NCI-H2107 treated with DMSO at 0.1 percent for 48 hours (cell line): ENCODE measurements at regions not wholly inside any gene's neighbourhood (a gene's known extent, or its start where the extent isn't known, plus 50 kb on each side); places are given as distances from the start of the nearest gene placed in this dataset.
"Not testable (repeated sequence)": the region's sequence is repeated elsewhere in the genome, so short reads cannot be mapped to it uniquely, and the experiment has no call there.

Experiments used
- DNase-seq: peaks from one replicate; lab custom pipeline; 2025; ENCODE audit not compliant: unreplicated experiment; lab: John Stamatoyannopoulos, UW

DNA sequence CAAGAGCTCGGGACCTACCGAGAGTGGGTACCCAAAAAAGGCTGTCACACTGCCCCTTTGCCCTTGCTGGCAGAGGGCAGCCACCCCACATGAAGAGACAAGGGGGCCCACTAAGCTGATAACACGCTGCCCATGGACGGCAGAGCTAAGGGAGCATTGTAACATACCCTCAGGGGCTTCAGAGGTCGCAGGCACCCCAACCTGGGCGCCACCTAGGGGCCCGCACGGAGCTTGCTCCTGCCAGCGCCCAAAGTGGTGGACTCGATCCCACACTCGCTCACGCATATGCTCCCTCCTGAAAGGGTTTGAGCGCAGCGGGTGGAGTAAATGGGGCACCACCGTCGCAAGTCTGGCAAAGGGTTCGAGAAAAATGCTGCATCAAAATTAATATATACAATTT is 975.4 kb downstream of the ZPLD1 start:
- DNase-seq = no peak

DNA sequence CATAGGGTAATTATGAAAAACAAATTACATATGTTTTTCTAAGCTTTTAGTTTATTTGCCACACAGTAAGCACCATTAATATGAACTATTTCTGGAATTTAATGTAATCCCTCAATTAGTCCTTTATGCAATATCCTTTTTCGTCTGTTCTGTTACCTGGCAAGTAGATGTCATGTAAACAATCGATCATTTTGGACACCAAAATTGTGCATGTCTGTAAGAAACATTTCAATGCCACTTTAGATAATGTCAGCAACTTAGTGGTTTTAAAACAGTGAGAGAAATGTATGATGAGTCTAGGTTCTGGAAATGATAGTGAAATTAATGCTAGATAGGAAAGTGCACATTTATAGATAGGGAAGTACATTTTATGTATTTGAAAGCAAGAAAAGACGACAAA is 986.6 kb downstream of the ZPLD1 start:
- DNase-seq = no peak

DNA sequence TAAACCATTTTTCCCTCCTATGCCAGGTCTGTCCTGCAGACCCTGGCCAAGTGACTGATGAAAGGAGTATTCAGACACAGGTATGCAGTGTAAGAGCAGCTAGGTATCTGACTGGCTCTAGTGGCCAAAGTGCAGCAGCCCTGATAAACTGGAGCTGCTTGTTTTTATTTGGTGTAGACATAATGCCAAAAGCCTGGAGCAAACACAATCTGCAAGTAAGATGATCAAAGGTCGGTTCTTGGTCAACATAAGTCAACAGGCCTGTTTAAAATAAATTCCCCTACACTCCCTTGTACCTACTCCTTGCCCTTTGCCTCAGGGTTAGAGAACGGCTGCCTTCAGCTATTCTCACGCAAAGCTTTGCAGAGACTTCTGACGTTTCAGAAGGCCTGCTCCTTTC is 1003.1 kb downstream of the ZPLD1 start:
- DNase-seq = no peak

DNA sequence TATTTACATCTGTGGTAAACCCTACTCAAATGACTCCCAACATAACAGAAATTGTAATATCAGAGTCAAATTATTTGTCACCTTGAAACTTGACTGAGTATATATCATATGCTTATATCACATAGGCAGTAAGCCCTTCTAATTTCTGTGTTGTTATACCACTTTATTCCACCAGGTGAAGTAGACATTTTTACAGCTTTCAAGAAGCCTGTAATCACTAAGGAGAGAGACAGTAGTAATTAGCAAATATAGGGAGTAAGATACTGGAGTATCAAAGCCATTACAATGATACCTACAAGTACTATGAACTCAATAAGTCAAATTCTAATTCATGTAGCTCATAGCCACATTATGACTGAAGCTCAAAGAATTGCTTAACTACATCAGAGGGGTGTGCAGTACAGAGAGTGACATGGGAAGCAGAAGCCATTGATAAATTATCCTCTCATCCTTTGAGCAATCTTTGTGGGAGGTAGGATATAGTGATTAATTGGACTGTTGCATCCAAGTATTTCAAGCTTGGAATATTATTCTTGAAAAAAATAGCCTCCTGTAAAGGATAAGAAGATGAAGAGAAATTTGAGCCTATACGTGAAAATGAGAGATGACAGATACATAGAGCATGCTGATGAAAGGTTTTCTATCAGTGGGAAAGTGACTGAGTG is 1005.9 kb downstream of the ZPLD1 start:
- DNase-seq = no peak

DNA sequence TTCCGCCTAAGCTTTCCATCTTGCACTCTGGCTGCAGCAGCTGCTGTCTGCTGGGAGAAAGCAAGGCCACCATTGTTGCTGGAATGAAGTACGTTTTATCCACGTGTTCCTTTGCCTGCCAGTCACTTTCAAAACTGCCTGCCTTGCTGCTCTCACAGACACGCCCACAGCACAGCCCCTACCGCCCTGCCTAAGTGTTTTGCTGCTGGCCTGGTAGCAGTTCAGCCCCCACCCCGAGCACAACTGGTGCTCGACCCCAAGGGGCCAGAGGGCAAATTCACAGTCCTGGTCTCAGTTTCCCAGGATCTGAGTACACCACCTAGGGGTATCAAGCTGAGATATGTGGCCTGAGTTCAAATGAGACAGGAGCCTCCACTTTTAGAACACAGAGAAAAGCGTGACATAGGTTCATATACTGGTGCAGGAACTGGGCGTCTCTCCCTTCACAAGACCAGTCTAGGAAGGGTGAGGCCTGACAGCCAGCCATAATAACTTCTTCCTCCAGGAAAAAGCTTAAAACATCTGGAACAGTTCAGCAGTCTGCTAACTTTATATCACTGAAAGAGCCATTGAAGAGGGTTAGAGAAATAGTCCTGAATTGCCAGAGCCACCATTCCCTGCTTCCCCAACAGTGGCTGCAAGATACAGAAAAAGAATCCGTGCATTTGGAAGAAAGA is 1012.3 kb downstream of the ZPLD1 start:
- DNase-seq = no peak

DNA sequence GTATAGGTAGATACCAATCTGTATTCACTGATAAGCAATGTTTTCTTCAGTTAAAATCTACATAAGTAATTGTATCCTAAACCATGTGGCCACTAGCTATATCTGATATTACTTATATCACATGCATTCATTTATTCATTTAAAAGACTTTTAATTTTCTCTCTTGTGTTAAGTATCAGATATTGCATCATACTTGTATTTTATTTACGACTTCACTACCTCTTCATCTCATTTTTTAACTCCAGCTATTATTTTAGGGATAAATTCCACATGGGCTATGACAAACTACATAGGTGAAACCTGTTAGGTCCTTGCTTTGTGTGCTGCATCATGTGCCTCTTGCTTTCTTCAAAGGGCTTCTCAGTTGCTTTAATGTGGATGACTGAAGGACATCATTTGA is 1018.3 kb downstream of the ZPLD1 start:
- no peak for DNase-seq

DNA sequence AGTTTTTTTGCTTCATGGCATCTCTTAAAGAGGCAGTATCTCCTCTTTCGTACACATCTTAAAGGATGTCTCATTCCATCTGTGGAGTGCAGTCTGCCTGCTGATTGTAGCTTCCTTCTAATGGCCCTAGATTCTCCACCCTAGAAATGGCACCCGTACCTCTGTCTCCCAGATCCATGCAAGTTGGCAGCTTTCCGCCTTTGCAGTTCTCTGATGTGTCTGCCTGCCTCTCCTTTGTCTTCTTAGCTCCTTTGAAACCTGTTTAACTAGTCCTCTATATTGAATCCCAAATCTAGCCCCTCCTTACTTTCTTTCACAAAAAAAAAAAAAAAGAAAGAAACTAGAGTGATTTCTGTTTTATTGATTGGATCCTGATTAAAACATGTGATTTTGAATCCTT is 1025.0 kb downstream of the ZPLD1 start:
- DNase-seq = no peak

DNA sequence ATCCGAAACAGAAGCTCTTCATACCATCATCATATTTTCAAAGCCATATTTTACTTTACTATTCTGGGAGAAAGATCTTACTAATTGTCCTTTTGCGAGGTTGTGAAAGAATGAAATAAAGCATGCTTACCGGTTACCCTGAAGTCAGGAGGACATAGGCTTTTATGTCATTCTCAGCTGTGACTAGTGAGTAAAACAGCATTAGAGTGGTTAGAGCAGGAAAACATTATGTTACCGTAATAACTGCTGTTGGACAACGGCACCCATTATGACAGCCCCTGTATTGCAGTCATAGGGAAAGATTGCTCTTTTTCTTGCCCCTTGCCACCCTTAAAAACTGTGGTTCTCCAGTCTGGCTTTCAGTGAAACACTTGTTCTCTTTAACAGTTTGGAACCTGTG is 1035.7 kb downstream of the ZPLD1 start:
- no peak for DNase-seq

DNA sequence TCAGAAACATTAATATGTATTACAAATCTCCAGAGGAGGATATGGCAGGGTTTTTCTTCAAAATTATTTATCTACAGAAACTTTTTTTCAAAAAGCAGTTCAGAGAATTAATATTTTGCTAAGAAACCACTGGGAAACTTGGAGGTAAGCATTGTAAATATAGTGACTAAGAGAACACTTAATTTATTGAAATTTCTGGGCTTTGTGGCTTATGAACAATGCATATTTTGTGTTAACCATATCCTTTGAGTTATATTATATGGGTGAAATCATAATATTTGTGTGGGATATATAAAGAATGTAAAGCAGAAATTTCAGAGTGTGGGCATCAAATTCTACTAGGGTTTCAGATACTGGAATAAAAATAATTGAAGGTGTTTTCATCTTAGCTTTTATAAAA is 1059.2 kb downstream of the ZPLD1 start:
- DNase-seq = no peak

DNA sequence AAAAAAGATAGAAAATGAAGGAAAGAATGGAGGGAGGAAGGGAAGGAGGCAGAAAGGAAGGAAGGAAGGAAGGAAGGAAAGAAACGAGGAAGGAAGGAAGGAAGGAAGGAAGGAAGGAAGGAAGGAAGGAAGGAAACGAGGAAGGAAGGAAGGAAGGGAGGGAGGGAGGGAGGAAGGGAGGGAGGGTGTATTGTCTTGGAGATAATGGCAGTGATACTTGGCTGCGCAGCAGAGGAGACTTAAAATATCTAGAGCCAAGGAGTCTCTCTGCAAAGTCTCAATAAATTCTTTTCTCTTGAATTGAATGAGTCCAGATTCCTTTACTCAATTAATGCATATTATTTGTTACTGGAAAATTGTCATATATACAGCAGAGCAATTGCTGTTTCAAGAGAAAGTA is 1059.7 kb downstream of the ZPLD1 start:
- no peak for DNase-seq

DNA sequence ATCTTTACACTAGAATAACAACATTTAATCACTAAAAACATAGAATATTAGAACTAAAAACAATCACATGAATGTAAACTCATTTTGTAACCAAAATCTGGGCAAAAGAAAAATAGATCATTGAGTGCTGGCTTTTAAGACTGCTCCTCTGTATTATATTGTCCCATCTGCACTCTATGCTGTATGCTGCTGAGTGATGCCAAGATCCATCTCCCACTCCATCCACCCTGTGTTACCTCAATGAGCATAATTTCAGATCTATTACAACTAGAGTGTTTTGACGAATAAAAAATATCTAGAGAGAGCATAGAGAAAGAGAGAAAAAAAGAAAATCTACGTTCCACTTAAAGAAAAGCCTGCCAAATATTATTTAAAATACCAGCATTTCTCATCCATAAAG is 1060.4 kb downstream of the ZPLD1 start:
- DNase-seq = no peak

DNA sequence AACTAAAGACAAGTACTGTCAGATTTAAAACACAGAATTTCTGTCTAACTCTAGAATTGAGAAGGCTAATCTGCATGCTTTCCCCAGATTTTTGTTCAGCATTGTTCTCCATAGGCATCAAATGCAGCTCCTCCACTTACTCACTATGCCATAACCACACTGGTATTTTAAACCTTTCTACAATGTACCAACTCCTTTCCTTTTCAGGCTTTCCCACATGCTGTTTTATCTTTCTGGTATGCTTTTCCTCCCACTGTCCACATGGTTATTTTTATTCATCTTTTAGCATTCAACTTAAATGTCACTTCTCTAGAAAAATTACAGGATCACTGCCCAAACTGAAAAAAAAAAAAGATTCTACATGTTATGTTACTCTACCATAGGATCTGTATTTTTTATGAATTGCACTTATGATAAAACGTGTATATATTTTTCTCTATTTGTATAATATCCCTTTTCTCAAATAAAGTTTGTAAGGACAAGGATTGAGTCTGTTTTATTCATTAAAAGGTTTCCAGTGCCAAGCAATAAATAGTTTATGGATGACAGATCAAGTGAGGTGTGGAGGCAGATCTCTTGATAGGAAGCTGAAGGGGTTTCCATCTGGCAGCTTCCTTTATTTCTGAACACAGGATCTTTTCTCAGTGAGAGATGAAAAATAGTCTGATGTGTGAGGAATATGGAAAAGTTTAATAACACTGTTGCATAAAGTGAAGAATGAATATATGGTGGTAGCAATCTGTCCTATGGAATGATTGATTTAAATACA is 1064.5 kb downstream of the ZPLD1 start:
- DNase-seq = no peak

DNA sequence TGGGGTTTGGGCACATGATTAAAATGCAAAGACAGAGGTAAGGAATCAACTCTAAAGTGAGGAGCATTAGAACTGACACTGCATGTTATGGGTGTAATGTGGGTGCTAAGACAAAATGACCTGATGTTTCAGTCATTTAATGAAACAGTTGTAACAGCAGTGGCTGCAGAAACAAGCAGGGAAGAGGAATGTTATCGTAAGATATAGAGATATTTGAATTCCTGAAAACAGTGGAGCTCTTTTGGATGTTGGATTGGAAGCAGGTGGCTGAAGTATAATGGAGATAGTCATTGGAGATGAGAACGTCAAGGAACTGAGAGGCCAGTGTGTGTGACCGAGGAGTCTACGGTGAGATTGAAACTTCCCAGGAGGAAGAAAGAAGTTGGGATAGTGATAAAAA is 1065.2 kb downstream of the ZPLD1 start:
- DNase-seq = no peak

DNA sequence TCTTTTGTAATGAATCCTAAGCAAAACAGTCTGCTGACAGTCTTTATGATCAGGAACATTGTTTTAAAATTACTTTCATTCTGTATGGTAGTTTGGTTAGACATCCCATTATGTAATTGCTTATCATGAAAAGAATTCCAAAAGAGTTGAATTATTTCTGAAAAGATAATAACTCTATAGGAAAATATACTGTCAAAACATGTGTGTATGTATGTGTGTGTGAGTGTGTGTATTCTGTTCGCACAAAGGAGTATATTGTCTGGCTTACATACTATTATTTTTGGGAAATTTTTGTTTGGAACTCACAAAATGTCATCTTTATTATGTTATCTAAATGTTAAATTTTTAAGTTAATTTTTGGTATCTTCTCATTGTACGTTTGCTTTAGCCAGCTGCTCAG is 1075.9 kb downstream of the ZPLD1 start:
- DNase-seq = no peak

DNA sequence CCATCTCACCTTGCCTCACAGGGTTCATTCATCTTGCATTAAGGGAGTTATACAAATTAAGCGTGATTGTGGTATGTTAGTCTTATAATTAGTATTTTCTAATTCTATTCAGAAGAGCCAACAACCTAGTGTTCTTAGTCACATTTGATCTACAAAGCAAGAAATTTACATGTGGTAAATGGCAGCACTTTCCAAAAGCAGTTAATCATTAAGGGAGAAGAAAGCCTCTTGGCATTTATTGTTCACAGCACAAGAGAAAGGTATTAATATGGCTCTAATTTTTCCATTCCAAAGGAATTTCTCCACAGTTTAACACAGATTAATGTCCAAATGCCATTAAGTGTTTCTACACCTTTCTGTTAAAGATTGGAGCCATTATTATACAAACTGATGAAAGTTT is 1077.1 kb downstream of the ZPLD1 start:
- DNase-seq = no peak

DNA sequence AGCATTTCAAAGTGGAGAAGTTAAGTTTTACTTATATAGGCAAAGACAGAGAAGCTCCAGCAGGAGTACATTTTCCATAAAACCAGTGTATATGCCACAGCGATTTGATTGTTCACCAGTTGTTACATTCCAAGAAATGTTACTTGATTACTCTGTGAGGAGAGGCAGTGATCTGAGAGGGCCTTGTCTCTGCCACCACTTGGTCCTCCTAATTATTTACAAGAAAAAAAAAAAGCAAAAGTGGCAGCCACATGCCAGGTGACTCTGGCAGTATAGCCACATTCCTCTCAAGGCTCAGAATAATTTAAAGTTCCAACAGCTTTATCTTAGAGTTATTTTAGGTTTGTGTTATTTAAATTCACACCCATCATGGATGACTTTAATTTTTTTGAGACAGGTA is 1077.8 kb downstream of the ZPLD1 start:
- no peak for DNase-seq

DNA sequence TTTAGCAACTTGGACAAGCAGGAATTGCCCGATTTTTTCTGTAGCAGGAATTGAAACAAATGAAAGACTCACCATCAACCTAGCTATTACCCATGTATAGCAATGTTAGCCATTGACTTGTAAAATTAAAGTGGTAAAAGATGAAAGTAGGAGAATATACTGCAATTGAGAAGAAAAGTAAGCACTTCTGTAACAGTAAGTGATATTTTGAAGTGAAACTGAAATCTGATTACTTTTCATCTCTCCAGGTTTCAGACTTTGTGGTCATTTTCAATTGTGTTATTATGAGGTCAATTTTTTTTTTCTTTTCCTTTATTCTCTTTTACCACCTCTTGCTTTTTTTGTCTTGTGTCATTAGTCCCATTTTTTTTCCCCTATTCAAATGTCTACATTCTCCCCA is 1078.2 kb downstream of the ZPLD1 start:
- no peak for DNase-seq

DNA sequence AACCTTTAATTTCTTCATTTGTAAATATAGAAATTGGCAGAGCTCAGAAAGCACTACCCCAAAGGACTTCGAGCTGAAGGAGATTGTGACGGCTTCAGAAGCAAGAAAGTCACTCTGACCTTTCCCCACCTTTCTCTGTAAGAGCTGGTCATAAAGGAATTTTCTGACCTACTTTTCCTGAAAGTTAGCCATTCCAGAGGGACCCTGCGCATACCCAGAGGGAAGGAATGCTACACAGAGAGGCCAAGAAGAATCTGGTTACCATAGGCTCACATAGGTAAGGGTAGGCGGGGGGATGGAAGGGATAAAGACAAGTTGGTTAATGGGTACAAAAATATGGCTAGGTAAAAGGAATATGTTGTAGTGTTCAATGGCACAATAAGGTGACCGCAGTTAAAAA is 1080.3 kb downstream of the ZPLD1 start:
- no peak for DNase-seq

DNA sequence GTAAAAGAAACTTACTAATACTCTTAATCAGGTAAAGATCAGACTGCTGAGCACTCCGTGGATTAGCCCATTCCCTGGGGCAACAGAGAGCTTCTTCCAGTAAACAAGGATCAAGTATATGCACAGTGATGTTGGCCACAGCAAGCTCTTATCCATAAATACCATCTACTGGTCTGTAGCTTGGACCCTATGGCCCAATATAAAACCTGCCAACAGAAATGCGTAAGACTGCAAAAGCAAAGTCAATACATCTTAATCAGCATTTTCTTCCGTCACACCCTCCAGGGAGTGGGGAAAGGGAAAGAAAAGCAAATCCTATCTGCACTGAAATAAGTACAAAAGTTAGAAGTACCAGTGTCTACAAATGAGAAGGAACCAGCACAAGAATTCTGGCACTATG is 1082.1 kb downstream of the ZPLD1 start:
- no peak for DNase-seq

DNA sequence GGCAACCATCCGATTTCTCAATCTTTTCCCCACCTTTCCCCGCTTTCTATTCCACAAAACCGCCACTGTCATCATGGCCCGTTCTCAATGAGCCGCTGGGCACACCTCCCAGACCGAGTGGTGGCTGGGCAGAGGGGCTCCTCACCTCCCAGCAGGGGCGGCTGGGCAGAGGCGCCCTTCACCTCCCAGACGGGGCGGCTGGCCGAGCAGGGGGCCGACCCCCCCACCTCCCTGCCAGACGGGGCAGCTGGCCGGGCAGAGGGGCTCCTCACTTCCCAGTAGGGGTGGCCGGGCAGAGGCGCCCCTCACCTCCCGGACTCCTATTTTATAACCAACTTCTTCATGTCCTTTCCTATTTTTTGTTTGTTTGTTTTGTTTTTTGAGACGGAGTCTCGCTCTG is 1096.5 kb downstream of the ZPLD1 start:
- not testable (repeated sequence) for DNase-seq

DNA sequence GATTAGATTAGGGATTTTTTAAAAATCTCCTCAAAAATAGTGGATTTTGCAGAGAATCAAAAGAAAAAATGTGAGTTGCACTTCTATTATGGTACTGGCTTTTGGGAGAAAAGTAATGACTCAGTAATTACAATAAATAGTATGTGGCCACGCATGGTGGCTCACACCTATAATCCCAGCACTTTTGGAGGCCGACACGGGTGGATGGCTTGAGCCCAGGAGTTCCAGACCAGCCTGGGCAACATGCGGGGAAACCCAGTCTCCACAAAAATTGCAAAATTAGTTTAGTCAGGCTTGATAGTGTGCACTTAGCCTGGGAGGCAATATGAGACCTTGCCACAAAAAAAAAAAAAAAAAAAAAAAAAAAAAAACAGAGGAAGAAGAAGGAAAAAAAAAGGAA is 1098.2 kb downstream of the ZPLD1 start:
- DNase-seq = no peak

DNA sequence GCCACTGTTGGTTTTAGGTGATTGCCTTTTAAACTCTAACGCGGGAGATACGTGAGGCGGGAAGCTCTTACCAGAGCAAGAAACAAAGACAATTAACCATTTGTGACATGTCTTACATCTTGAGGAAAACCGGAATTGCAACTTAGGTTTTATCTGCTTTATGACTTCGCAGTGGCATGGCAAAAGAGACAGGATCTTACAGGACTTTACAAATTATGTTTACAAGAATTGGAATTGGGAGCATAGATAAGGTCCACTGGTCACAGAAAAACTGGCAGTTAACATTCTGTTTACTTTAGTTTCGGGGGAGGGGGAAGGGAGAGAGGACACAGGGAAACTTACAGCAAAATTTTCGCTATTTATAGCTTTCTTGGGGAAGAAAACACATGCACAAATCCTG is 1119.6 kb downstream of the ZPLD1 start:
- DNase-seq = no peak
